ENCODE measurements at regions not wholly inside any gene's neighbourhood (a gene's known extent, or its start where the extent isn't known, plus 50 kb on each side); places are given as distances from the start of the nearest gene placed in this dataset.

- TF ChIP-seq GRHL2 (CRISPR knock-in tag; IDR thresholded peaks at IDR 0.05; ENCODE audit: insufficient replicate concordance, severe bottlenecking) (no peak), FOXP1 (CRISPR knock-in tag; IDR thresholded peaks at IDR 0.05; ENCODE audit: borderline replicate concordance) (no peak), FOXJ3 (CRISPR knock-in tag; IDR thresholded peaks at IDR 0.05; ENCODE audit: borderline replicate concordance) (no peak), CTCF (IDR thresholded peaks at IDR 0.05) (no peak), GABPB1 (CRISPR knock-in tag; IDR thresholded peaks at IDR 0.05) (no peak), ZNF512 (CRISPR knock-in tag; IDR thresholded peaks at IDR 0.05; ENCODE audit: borderline replicate concordance) (no peak), E2F1 (CRISPR knock-in tag; IDR thresholded peaks at IDR 0.05) (no peak)
These were observed 82.4 kb downstream of the KCNJ2 start for GRCh38 chr17:70251706-70252105.
